GM21423 (cell line): ENCODE measurements at regions not wholly inside any gene's neighbourhood (a gene's known extent, or its start where the extent isn't known, plus 50 kb on each side); places are given as distances from the start of the nearest gene placed in this dataset.
"Not testable (repeated sequence)": the region's sequence is repeated elsewhere in the genome, so short reads cannot be mapped to it uniquely, and the experiment has no call there.

ENCODE experiments used
- ATAC-seq: cut with Tn5 transposase; IDR thresholded peaks from one replicate; pipeline ENCODE4 v1.9.1; 2021; ENCODE audit warnings: mild to moderate bottlenecking, moderate library complexity; ENCODE audit not compliant: unreplicated experiment

GRCh38 chr9:87357600-87357999, 140.1 kb upstream of the DAPK1 start:
- no peak for ATAC-seq

GRCh38 chr9:87359264-87359663, 138.4 kb upstream of the DAPK1 start:
- no peak for ATAC-seq

GRCh38 chr9:87359958-87360601, 137.6 kb upstream of the DAPK1 start:
- no peak for ATAC-seq

- no peak for ATAC-seq
Observed at GRCh38 chr9:87370049-87370685, 127.5 kb upstream of the DAPK1 start.

- ATAC-seq: no peak
Observed at GRCh38 chr9:87371795-87372355, 125.8 kb upstream of the DAPK1 start.

GRCh38 chr9:87372356-87372851, 125.3 kb upstream of the DAPK1 start:
- no peak for ATAC-seq

GRCh38 chr9:87374023-87374919, 123.4 kb upstream of the DAPK1 start:
- not testable (repeated sequence) for ATAC-seq

- ATAC-seq: no peak
Observed at GRCh38 chr9:87375397-87376073, 122.1 kb upstream of the DAPK1 start.

- no peak for ATAC-seq
Observed at GRCh38 chr9:87378676-87379075, 119.0 kb upstream of the DAPK1 start.

GRCh38 chr9:87379300-87379699, 118.4 kb upstream of the DAPK1 start:
- ATAC-seq: no peak

GRCh38 chr9:87381050-87381711, 116.5 kb upstream of the DAPK1 start:
- no peak for ATAC-seq

GRCh38 chr9:87381746-87382145, 115.9 kb upstream of the DAPK1 start:
- ATAC-seq: no peak

GRCh38 chr9:87382900-87383299, 114.8 kb upstream of the DAPK1 start:
- no peak for ATAC-seq

- ATAC-seq: no peak
Observed at GRCh38 chr9:87383344-87384150, 114.1 kb upstream of the DAPK1 start.

- no peak for ATAC-seq
Observed at GRCh38 chr9:87386490-87387025, 111.1 kb upstream of the DAPK1 start.

GRCh38 chr9:87387351-87388011, 110.2 kb upstream of the DAPK1 start:
- no peak for ATAC-seq

- ATAC-seq: not testable (repeated sequence)
Observed at GRCh38 chr9:87388708-87389107, 109.0 kb upstream of the DAPK1 start.

- no peak for ATAC-seq
Observed at GRCh38 chr9:87389936-87390335, 107.7 kb upstream of the DAPK1 start.

- ATAC-seq: no peak
Observed at GRCh38 chr9:87390361-87390760, 107.3 kb upstream of the DAPK1 start.
